Esophagus squamous epithelium (tissue), 5 donors: ENCODE measurements at regions not wholly inside any gene's neighbourhood (a gene's known extent, or its start where the extent isn't known, plus 50 kb on each side); places are given as distances from the start of the nearest gene placed in this dataset.

Source experiments
- DNase-seq: peaks from one replicate; lab custom pipeline; 2025; lab: John Stamatoyannopoulos, UW
- H3K27ac ChIP-seq, 4 donors: fragments of 200-600 bp; sonication (generic); one replicate each; pipeline ENCODE4 v1.5.1; 2016 to 2019; ENCODE audit warnings: mild to moderate bottlenecking in 1 of 4
- H3K27me3 ChIP-seq, 4 donors: fragments of 200-600 bp; sonication (generic); 1 replicate in 3 of 4; 2 replicates in 1 of 4; pipeline versions ENCODE4 v1.5.1 to v1.6.0; 2017 to 2021; ENCODE audit warnings: antibody characterized with exemption in 1 of 4
- H3K36me3 ChIP-seq, 3 donors: fragments of 200-600 bp; sonication (generic); one replicate each; pipeline ENCODE4 v1.5.1; 2016 to 2019
- H3K4me1 ChIP-seq, 3 donors: fragments of 200-600 bp; sonication (generic); one replicate each; pipeline ENCODE4 v1.5.1; 2017 to 2019
- H3K4me3 ChIP-seq, 4 donors: fragments of 200-600 bp; sonication (generic); 1 replicate in 3 of 4; 2 replicates in 1 of 4; pipeline ENCODE4 v1.5.1; 2016 to 2019; ENCODE audit warnings: mild to moderate bottlenecking in 2 of 4, moderate library complexity in 1 of 4
- H3K9me3 ChIP-seq, 3 donors: fragments of 200-600 bp; sonication (generic); one replicate each; pipeline ENCODE4 v1.5.1; 2016 to 2019
- POLR2A ChIP-seq, 4 donors: fragments of 450-650 bp; IDR thresholded peaks; one replicate each; pipeline ENCODE4 v1.6.1; 2017; ENCODE audit warnings: antibody characterized with exemption in 4 of 4, mild to moderate bottlenecking in 4 of 4, moderate library complexity in 3 of 4
- WGBS, 2 donors: methylation state at CpG; one replicate each; pipeline ENCODE4 v1.1.5; 2018; 5-methylcytosine and 5-hydroxymethylcytosine counted together
- intact Hi-C: fragments of 100-400 bp; cut with DNase I; formaldehyde crosslinking; loops from one replicate; pipeline ENCODE4 v1.15.0; 2022
- TF ChIP-seq, protein P1 (sequence below), 6 experiments: fragments of 450-650 bp in 4 of 6; fragments of 200-600 bp in 2 of 6; sonication (generic) in 2 of 6; IDR thresholded peaks; one replicate each; pipeline ENCODE4 v1.5.1; 2016 to 2019; ENCODE audit warnings: antibody characterized with exemption in 6 of 6, mild to moderate bottlenecking in 4 of 6, moderate library complexity in 4 of 6
- donor health status: DM: yes; HTN: yes; CAD: no.

DNA sequence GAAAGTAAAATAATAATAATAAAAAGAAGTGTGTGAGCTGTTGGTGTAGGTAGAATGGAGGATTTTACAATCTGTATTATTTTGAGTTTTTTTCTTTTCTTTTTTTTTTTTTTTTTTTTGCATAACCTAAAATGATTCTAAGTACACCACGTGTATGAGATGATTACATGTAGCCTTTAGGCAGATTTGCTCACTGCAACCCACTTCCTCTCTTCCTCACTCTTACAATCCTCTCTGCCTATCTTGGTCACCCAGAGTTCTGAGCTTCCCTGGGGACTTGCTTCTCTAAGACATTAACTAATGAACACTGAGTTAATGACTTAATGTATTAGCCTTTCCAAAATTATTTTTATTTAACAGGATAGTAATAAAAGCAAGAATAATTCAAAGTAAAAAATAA, 1169.6 kb downstream of the EFNB2 start:
- Histone ChIP-seq H3K4me3 (no peak overlapping the region), H3K4me1 (peaks cover 0 to 10% (median 0%) of the 10 kb centered on the region in 3 donors), H3K27me3 (no peaks in the 10 kb centered on the region), H3K27ac (no peak overlapping the region), H3K9me3 (no peaks in the 10 kb centered on the region), H3K36me3 (no peaks in the 10 kb centered on the region)
- intact Hi-C loops: no loop called here
- TF ChIP-seq POLR2A (IDR thresholded peaks at IDR 0.05): no peak
- TF ChIP-seq, protein P1, sequence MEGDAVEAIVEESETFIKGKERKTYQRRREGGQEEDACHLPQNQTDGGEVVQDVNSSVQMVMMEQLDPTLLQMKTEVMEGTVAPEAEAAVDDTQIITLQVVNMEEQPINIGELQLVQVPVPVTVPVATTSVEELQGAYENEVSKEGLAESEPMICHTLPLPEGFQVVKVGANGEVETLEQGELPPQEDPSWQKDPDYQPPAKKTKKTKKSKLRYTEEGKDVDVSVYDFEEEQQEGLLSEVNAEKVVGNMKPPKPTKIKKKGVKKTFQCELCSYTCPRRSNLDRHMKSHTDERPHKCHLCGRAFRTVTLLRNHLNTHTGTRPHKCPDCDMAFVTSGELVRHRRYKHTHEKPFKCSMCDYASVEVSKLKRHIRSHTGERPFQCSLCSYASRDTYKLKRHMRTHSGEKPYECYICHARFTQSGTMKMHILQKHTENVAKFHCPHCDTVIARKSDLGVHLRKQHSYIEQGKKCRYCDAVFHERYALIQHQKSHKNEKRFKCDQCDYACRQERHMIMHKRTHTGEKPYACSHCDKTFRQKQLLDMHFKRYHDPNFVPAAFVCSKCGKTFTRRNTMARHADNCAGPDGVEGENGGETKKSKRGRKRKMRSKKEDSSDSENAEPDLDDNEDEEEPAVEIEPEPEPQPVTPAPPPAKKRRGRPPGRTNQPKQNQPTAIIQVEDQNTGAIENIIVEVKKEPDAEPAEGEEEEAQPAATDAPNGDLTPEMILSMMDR (IDR thresholded peaks at IDR 0.05): no peak
- DNase-seq: no peak
- WGBS, 2 donors: 4 to 25% methylated on average over 1 of the region's 1 CpG

DNA sequence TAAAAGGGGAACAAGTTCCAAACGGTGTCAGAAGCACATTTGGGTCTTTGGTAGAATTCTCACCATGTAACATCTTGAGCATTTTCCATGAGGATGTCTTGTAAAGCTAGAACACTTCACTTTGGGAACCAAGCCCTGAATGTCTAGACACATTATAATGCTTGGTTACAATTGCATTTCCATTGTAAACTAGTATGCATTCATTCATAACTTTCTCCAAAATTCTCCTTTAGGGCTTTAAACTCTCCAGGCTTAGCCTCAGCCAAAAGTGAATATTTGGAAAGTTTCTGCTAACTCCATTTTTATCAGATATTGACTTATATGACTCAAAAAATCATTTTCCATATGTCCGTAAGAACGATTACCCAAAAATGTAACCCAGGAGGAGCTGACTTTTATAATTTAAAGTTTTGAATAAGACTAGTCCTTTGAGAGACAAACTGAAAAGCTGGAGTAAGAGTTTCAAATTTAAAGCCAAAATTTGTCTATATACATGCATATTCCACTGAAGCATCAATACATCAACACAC, 1170.4 kb downstream of the EFNB2 start:
- no peak for DNase-seq
- peaks cover 0 to 10% (median 0%) of the 10 kb centered on the region in 3 donors for H3K4me1 ChIP-seq

DNA sequence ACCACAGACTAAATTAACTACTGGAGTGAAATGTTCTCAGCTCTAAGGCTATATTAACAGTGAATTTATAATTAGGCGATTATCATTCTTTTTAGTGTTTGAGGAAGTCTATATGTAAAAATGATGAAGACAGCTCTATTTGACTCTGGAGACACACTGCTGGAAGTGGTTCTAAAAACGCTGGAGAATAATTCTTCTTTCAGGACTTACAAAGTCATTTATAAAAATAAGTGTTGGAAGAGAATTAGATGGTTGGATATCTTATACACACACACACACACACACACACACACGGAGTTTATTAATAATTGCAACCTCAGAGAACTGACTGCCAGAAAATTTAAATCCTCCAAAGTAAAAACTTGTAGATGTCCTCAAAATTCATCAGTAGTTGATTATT, 1171.3 kb downstream of the EFNB2 start:
- 38 to 46% methylated on average over 3 of the region's 3 CpGs for WGBS, 2 donors
- H3K4me3 ChIP-seq: no peak overlapping the region
- intact Hi-C loops: no loop called here

More for the DNA sequence above, 1170.4 kb downstream of the EFNB2 start:
- intact Hi-C loops: no loop called here
- H3K9me3 ChIP-seq: no peaks in the 10 kb centered on the region
- no peaks in the 10 kb centered on the region for H3K27me3 ChIP-seq
- H3K4me3 ChIP-seq: no peak overlapping the region
- no peaks in the 10 kb centered on the region for H3K36me3 ChIP-seq
- 80 to 82% methylated on average over 3 of the region's 3 CpGs for WGBS, 2 donors
- TF ChIP-seq, protein P1 (IDR thresholded peaks at IDR 0.05): no peak
- no peak for TF ChIP-seq POLR2A (IDR thresholded peaks at IDR 0.05)
- H3K27ac ChIP-seq: no peak overlapping the region

DNA sequence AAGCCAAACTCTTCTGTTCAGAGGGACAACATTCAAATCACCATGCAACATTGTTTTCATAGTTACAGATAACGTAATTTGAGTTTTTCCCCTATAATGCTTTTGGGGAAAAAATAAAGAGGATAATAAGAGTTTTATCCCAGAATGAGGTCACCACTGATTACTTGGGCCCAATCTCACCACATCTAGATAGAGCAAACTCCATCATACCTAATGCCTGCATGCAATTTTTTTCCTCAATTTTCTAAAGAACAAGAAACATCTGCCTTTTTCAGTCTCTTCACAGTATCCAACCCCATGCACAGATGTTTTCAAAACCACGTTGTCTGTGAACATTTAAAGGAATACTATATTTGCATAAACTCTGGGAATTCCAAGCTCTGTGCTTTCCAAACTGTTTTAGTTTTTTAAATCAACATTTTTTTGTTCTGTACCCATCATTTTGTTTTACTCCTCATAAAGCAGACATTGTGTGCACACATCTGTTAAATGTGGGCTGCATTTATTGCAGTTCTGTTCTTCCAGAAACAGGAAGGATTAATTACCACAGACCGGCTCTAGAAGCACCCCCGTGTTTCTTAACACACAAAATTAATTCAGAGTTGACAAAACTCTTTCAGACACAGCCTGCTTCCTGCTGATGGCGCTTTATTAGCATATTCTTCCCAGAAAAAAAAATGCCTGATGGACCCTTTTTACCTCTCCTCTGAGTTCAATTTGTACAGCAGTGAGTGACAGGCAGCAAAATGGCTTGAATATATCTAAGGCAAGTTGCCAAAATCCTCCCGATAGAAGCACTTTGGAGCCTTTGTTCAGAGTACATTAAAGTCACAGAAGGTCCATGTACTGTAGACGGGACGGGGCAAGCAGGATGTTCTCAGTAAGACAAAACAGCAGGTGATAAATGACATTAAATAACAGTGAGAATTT, 1171.9 kb downstream of the EFNB2 start:
- Histone ChIP-seq H3K9me3 (no peaks in the 10 kb centered on the region), H3K4me1 (peaks cover 0 to 10% (median 0%) of the 10 kb centered on the region in 3 donors), H3K27ac (no peak overlapping the region), H3K27me3 (no peaks in the 10 kb centered on the region), H3K36me3 (no peaks in the 10 kb centered on the region), H3K4me3 (no peak overlapping the region)
- WGBS, 2 donors: 17 to 21% methylated on average over 8 of the region's 8 CpGs
- DNase-seq: no peak
- intact Hi-C loops: no loop called here
- TF ChIP-seq POLR2A (IDR thresholded peaks at IDR 0.05): no peak
- TF ChIP-seq, protein P1 (IDR thresholded peaks at IDR 0.05): no peak

More for the DNA sequence above, 1171.3 kb downstream of the EFNB2 start:
- Histone ChIP-seq H3K4me1 (peaks cover 0 to 10% (median 0%) of the 10 kb centered on the region in 3 donors), H3K36me3 (no peaks in the 10 kb centered on the region), H3K27me3 (no peaks in the 10 kb centered on the region), H3K27ac (no peak overlapping the region), H3K9me3 (no peaks in the 10 kb centered on the region)
- TF ChIP-seq, protein P1 (IDR thresholded peaks at IDR 0.05): no peak
- TF ChIP-seq POLR2A (IDR thresholded peaks at IDR 0.05): no peak
- no peak for DNase-seq

DNA sequence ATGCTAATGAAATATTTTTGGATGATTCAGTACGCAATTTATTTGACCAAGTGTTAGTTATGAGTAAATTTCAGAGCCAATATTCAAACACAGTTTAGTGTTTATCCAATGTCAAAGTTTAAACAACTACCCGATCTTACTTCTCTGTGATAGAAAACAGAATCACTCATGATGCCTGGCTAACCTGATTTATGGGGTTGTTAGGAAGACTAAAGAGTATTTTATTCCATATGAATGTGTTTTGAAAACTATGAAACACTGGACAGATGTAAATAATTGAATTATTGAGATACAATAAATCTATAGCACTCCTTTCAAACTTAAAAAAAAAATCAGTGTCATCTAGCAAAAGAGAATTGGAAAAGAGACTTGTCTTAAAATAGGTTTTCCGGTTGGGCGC, 1181.8 kb downstream of the EFNB2 start:
- H3K27me3 ChIP-seq: no peaks in the 10 kb centered on the region
- DNase-seq: no peak
- no peaks in the 10 kb centered on the region for H3K9me3 ChIP-seq
- intact Hi-C loops: no loop called here
- WGBS, 2 donors: 80 to 85% methylated on average over 4 of the region's 4 CpGs
- no peak for TF ChIP-seq POLR2A (IDR thresholded peaks at IDR 0.05)
- TF ChIP-seq, protein P1 (IDR thresholded peaks at IDR 0.05): no peak
- no peaks in the 10 kb centered on the region for H3K36me3 ChIP-seq
- H3K4me3 ChIP-seq: no peak overlapping the region
- H3K27ac ChIP-seq: no peak overlapping the region
- no peaks in the 10 kb centered on the region for H3K4me1 ChIP-seq
